ENCODE measurements at regions not wholly inside any gene's neighbourhood (a gene's known extent, or its start where the extent isn't known, plus 50 kb on each side); places are given as distances from the start of the nearest gene placed in this dataset.

DNA sequence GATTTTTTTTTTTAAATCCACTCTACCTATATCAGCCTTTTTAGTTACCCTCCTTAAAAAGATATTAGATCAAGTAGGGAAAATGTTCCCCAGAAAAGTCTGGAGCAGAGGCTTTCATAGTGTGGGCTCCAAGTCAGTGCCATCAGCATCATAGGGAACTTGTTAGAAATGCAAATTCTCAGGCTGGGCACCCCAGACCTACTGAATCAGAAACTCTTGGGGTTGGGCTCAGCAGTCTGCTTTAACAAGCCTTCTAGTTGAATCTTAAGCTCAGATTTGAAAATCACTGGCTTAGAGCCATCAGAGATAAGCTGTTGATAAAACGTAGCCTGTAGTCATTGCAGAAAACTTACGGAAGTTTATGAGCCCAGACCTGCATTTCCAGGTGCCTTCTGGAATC lies 140.1 kb downstream of the TMEM38B start:
- no peak for TF ChIP-seq POLR2A (IDR thresholded peaks at IDR 0.05; ENCODE audit: extremely low read depth, insufficient read length)
- TF ChIP-seq, protein P1, sequence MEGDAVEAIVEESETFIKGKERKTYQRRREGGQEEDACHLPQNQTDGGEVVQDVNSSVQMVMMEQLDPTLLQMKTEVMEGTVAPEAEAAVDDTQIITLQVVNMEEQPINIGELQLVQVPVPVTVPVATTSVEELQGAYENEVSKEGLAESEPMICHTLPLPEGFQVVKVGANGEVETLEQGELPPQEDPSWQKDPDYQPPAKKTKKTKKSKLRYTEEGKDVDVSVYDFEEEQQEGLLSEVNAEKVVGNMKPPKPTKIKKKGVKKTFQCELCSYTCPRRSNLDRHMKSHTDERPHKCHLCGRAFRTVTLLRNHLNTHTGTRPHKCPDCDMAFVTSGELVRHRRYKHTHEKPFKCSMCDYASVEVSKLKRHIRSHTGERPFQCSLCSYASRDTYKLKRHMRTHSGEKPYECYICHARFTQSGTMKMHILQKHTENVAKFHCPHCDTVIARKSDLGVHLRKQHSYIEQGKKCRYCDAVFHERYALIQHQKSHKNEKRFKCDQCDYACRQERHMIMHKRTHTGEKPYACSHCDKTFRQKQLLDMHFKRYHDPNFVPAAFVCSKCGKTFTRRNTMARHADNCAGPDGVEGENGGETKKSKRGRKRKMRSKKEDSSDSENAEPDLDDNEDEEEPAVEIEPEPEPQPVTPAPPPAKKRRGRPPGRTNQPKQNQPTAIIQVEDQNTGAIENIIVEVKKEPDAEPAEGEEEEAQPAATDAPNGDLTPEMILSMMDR (IDR thresholded peaks at IDR 0.05; ENCODE audit: low read depth, low read length): no peak
- TF ChIP-seq, protein P2, sequence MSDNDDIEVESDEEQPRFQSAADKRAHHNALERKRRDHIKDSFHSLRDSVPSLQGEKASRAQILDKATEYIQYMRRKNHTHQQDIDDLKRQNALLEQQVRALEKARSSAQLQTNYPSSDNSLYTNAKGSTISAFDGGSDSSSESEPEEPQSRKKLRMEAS (IDR thresholded peaks at IDR 0.05; ENCODE audit: low read depth, low read length): no peak

All from NB4 (cell line).